H1 (cell line): ENCODE measurements at regions not wholly inside any gene's neighbourhood (a gene's known extent, or its start where the extent isn't known, plus 50 kb on each side); places are given as distances from the start of the nearest gene placed in this dataset.

Source experiments
- ATF3 ChIP-seq: IDR thresholded peaks from 2 replicates; pipeline ENCODE4 v1.6.1; 2011; ENCODE audit warnings: low read depth, mild to moderate bottlenecking, low read length; ENCODE audit not compliant: insufficient read depth
- CTCF ChIP-seq, 3 experiments: IDR thresholded peaks; 1 replicate in 2 of 3; 2 replicates in 1 of 3; pipeline versions ENCODE4 v1.5.1 to v1.6.1; 2011; ENCODE audit warnings: low read length in 3 of 3, mild to moderate bottlenecking in 3 of 3, inconsistent platforms in 2 of 3, low read depth in 1 of 3, moderate library complexity in 1 of 3; ENCODE audit not compliant: insufficient read depth in 1 of 3; ENCODE audit errors: control extremely low read depth in 1 of 3
- EGR1 ChIP-seq: IDR thresholded peaks from 2 replicates; pipeline ENCODE4 v1.6.1; 2011; ENCODE audit warnings: low read depth, low read length, borderline replicate concordance
- GABPA ChIP-seq: IDR thresholded peaks from 2 replicates; pipeline ENCODE4 v1.6.1; 2011; ENCODE audit warnings: mild to moderate bottlenecking, low read length, moderate library complexity, borderline replicate concordance; ENCODE audit not compliant: insufficient read depth
- KDM1A ChIP-seq: fragments of 200-600, 300-600 bp; sonication (generic); IDR thresholded peaks from 2 replicates; pipeline ENCODE4 v1.7.1; 2016; ENCODE audit warnings: mild to moderate bottlenecking, low read length, borderline replicate concordance
- MAX ChIP-seq: IDR thresholded peaks from 2 replicates; pipeline ENCODE4 v1.6.1; 2012; ENCODE audit warnings: inconsistent platforms
- SIN3A ChIP-seq, 2 experiments: IDR thresholded peaks in 1 of 2; conservative IDR thresholded peaks in 1 of 2; 2 replicates each; pipeline ENCODE4 v1.6.1; 2011 to 2012; ENCODE audit warnings: low read length in 2 of 2, improper control_type of control experiment in 1 of 2, low read depth in 1 of 2, mild to moderate bottlenecking in 1 of 2
- YY1 ChIP-seq: IDR thresholded peaks from 2 replicates; pipeline ENCODE4 v1.6.1; 2011; ENCODE audit warnings: low read depth, mild to moderate bottlenecking, low read length

GRCh38 chr1:187619175-187619574, 790.4 kb downstream of the PLA2G4A start:
- TF ChIP-seq CTCF (IDR thresholded peaks at IDR 0.05; ENCODE audit: control extremely low read depth in 1 of 3, insufficient read depth in 1 of 3, low read depth in 1 of 3, low read length in 3 of 3) = no peak
- no peak for TF ChIP-seq KDM1A
- TF ChIP-seq GABPA = no peak
- TF ChIP-seq SIN3A (conservative IDR thresholded peaks at IDR 0.05 in 1 of 2, IDR thresholded peaks at IDR 0.05 in 1 of 2; ENCODE audit: low read depth in 1 of 2, low read length in 2 of 2) = no peak
- no peak for TF ChIP-seq YY1
- TF ChIP-seq ATF3 = no peak
- no peak for TF ChIP-seq MAX
- TF ChIP-seq EGR1 = no peak
